SU-DHL-6 (cell line): ENCODE measurements at regions not wholly inside any gene's neighbourhood (a gene's known extent, or its start where the extent isn't known, plus 50 kb on each side); places are given as distances from the start of the nearest gene placed in this dataset.

Experiments used
- EZH2phosphoT487 ChIP-seq: fragments of 200-600 bp; sonication (generic), shearing (Covaris generic); conservative IDR thresholded peaks from 2 replicates; pipeline ENCODE4 v1.6.1; 2018; ENCODE audit warnings: mild to moderate bottlenecking, antibody characterized with exemption, low read length, moderate library complexity, mixed read lengths
- TF ChIP-seq, protein P1 (sequence below): fragments of 200-600 bp; sonication (generic); IDR thresholded peaks from one replicate; pipeline ENCODE4 v1.5.1; 2017; ENCODE audit warnings: antibody characterized with exemption, mild to moderate bottlenecking, low read length, moderate library complexity; ENCODE audit not compliant: insufficient read depth, poor library complexity, severe bottlenecking

DNA sequence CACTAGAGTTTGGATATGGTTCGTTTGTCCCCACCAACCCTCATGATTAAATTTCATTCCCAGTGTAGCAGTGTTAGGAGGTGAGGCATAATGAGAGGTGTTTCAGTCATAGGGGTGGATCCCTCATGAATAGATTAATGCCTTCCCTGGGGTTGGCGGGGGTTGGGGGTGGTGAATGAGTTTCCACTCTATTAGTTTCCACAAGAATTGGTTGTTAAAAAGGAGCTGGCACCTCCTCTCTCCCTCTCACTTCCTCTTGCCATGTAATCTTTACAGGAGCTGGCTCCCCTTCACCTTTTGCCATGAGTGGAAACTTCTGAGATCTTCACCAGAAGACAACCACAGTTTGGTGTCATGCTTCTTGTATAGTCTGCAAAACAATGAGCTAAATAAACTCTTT, 333.7 kb downstream of the ENC1 start:
- no peak for TF ChIP-seq EZH2phosphoT487
- TF ChIP-seq, protein P1, sequence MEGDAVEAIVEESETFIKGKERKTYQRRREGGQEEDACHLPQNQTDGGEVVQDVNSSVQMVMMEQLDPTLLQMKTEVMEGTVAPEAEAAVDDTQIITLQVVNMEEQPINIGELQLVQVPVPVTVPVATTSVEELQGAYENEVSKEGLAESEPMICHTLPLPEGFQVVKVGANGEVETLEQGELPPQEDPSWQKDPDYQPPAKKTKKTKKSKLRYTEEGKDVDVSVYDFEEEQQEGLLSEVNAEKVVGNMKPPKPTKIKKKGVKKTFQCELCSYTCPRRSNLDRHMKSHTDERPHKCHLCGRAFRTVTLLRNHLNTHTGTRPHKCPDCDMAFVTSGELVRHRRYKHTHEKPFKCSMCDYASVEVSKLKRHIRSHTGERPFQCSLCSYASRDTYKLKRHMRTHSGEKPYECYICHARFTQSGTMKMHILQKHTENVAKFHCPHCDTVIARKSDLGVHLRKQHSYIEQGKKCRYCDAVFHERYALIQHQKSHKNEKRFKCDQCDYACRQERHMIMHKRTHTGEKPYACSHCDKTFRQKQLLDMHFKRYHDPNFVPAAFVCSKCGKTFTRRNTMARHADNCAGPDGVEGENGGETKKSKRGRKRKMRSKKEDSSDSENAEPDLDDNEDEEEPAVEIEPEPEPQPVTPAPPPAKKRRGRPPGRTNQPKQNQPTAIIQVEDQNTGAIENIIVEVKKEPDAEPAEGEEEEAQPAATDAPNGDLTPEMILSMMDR, result no peak
